Germinal center (tissue), 1 donor: ENCODE measurements at regions not wholly inside any gene's neighbourhood (a gene's known extent, or its start where the extent isn't known, plus 50 kb on each side); places are given as distances from the start of the nearest gene placed in this dataset.

ENCODE experiments used
- DNase-seq: peaks from one replicate; pipeline ENCODE4 v3.0.0; 2012; ENCODE audit warnings: mixed read lengths, low spot score

DNA sequence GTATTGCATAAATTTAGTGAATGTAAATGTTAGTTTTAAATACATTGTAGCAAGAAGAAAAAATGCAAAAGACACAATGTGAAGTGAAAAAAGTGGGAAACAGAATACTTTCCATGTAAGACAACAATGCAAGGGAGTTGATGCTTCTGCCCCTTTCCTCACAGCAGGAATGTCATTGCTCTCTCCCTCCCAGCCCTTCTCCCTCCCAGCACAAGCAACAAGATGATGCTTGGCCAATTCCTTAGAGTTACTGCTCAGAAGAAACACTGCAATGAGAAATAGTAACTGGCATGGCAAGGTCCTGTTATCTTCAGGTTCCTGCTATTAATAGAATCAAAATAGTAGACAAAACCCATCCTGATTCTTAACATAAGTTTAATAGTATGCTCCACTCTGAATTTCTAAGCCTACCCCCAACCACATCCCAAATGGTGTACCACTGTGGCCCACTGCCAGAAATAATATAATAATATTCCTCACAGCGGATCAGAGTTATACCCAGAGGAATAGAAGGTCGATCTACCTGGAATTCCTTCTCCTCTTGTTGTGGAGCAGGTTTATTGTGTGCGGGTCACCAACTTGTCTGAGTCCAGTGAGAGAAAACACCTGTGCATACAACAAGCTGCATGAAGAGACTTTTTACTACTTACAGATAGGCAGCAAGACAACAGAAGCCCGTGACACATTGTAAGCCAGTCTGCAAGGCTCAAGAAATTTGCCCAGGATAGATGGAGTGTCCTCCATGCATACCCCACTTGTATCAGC lies 69.8 kb upstream of the SLC7A11 start:
- DNase-seq: no peak

DNA sequence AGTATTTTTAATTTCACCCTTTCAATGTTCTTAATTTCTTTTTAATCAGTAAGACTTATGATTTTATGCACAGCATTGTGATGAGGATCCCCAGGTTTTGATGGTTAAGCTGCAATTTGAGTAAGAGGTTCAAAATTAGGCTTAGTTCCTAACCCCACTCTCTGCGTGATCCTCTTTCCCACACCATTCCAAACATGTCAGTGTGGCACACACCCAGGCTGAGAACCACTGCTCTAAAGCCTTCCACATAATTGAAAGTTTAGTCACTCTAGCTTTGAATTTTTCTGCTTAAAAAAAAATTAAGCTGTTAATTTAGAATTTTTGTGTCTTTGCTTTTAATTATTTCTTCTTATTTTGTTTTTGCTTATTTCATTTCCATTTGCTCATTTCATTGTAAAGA lies 68.8 kb upstream of the SLC7A11 start:
- DNase-seq: no peak

GRCh38 chr4:138310498-138310897 lies 68.3 kb upstream of the SLC7A11 start:
- no peak for DNase-seq

GRCh38 chr4:138308356-138308755 lies 66.2 kb upstream of the SLC7A11 start:
- DNase-seq: no peak

- no peak for DNase-seq
These were observed 65.2 kb upstream of the SLC7A11 start for GRCh38 chr4:138307319-138307718.

- DNase-seq: no peak
These were observed 62.9 kb upstream of the SLC7A11 start for GRCh38 chr4:138305050-138305449.

DNA sequence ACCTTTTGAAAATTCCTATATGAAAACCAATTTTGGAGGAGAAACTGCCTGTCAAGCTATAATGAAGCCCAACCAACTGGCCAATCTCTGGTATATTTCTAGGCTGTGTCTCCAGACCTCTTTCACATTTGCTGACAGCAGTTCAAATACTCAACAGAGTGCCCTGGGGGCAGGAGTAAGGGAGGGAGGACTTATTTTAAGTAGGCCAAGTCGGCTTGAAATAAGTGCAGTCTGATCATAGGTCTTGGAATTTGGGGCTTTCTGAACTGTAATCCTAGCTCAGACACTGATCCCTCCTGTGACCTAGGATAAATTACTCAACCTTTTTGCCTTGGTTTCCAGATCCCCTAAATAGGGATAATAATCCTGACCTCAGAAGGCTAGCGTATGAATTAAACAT lies 59.4 kb upstream of the SLC7A11 start:
- DNase-seq: no peak

- no peak for DNase-seq
These were observed 58.5 kb upstream of the SLC7A11 start for GRCh38 chr4:138300616-138301015.

DNA sequence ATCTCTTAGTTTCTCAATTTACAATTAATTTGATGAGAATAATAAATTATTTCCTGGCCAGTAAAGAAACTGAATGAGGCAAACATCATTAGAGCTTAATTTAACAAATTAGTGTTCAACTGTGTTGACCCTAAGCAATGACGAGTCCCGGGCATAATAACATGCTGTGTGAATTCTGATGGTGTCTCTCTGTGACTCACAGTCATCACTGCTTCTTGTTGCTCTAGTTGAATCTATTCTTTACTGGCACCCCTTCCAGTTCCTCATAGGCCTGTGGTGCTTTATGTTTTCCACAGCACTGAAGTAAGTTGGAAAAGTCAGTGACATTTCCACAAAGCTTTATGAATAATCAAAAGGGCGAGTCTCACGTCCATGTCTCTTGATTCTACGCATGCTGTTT lies 57.7 kb upstream of the SLC7A11 start:
- DNase-seq: no peak

DNA sequence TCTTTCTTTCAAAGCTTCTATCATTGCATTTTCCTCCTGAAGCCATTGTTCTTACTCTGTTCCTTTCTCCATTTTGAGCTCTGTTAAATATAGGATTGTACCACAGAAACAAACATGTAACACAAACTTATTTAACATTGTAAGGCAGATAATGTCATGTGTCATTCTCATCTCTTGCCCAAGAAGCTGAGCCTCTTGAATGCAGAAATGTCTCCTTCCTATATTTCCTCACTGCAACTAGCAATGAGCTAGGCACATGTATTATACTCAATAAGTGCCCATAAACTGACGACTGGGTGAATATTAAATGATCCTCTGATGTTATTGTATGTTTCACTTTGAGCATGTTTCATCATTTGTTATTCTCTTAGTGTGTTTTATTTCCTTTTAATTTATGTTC lies 56.7 kb upstream of the SLC7A11 start:
- DNase-seq: no peak

- DNase-seq: no peak
These were observed 56.3 kb upstream of the SLC7A11 start for GRCh38 chr4:138298431-138298830.

DNA sequence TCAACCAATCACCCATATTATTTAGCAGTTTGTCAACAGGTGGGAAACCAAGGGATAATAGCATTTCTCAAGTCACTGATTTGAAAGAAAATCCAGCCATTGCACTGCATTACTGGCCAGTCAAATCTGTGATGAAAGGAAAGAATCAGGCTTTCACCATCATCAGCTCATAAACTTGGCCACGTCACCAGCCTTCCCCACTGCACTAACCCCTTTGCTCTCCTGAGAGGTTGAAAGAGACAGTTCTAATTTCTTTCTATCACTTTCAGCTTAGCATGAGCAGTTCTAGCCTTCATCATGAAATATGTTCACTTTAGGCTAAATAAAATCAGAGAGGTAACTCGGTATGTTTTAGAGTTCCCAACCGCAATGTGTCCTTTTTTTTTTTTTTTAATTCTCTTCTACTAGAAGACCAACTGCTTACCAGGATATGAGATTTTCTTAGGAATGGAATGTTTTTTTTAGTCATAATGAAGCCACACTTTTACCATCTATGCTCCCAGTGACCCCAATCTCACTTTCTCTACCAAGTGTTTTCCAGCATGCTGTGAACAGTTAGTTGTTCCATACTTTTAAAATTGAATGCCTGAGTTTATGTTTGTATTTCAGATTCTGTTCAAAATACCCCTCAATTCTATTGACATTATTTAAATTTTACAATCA lies 55.7 kb upstream of the SLC7A11 start:
- no peak for DNase-seq

DNA sequence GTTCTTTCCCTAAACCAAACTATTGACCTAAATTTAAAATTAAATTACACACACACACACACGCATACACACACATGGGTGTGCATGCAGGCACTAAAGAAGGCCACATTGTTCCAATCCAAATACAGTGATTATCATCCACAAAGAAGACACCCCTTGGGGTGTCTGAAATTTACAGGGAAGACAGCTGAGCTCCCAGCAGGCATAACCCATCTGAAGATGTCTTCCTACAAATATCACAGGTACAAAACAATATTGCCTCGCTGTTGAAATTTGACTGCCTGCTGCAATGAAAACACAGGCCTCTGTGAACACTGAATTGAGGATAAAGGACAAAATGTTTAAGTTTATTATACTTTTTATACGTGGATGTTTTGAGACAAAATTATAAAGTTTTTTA lies 50.2 kb upstream of the SLC7A11 start:
- DNase-seq: no peak
